Adipocyte (in vitro differentiated cells): ENCODE measurements at regions not wholly inside any gene's neighbourhood (a gene's known extent, or its start where the extent isn't known, plus 50 kb on each side); places are given as distances from the start of the nearest gene placed in this dataset.

ENCODE experiments used
- DNase-seq: peaks from one replicate; pipeline ENCODE4 v3.0.0-alpha.2; 2015; ENCODE audit warnings: low read depth
- H3K27me3 ChIP-seq: replicated peaks from 2 replicates; pipeline ENCODE4 v1.7.0; 2013; ENCODE audit warnings: mild to moderate bottlenecking, low read length, moderate library complexity; ENCODE audit not compliant: control insufficient read depth, insufficient read depth
- H3K36me3 ChIP-seq: 2 replicates; pipeline ENCODE4 v1.7.0; 2013; ENCODE audit warnings: low read length, mild to moderate bottlenecking, moderate library complexity; ENCODE audit not compliant: control insufficient read depth, insufficient read depth, severe bottlenecking
- H3K4me1 ChIP-seq: 2 replicates; pipeline ENCODE4 v1.7.0; 2013; ENCODE audit warnings: mild to moderate bottlenecking, low read length, moderate library complexity; ENCODE audit not compliant: control insufficient read depth, insufficient read depth
- H3K4me3 ChIP-seq: 2 replicates; pipeline ENCODE4 v1.7.0; 2013; ENCODE audit warnings: mild to moderate bottlenecking, low read length, moderate library complexity
- H3K9ac ChIP-seq: 2 replicates; pipeline ENCODE4 v1.7.0; 2013; ENCODE audit warnings: mild to moderate bottlenecking, low read length, moderate library complexity
- H3K9me3 ChIP-seq: 2 replicates; pipeline ENCODE4 v1.7.0; 2013; ENCODE audit warnings: mild to moderate bottlenecking, low read length, moderate library complexity; ENCODE audit not compliant: control insufficient read depth

DNA sequence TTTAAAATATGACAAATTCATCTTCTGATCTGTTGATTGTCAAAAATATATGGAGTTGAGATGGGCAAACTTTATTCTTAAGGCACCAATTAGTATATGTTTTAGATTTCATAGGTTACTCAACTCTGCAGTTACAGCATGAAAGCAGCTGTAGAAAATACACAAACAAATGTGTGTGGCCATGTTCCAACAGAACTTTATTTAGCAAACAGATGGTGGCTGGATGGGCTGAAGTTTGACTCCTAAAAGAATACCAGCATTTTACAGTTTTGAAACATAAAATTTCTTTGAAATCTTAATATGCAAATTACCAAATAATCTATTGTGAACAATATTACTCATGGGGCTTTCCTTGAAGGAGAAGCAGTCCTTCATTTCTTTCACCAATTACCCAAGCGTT lies 1206.0 kb upstream of the LRRTM3 start:
- H3K9me3 ChIP-seq: no peaks in the 10 kb centered on the region
- H3K4me1 ChIP-seq: no peaks in the 10 kb centered on the region
- DNase-seq: no peak
- H3K9ac ChIP-seq: no peak overlapping the region
- no peak overlapping the region for H3K4me3 ChIP-seq
- no peaks in the 10 kb centered on the region for H3K36me3 ChIP-seq
- no peaks in the 10 kb centered on the region for H3K27me3 ChIP-seq

DNA sequence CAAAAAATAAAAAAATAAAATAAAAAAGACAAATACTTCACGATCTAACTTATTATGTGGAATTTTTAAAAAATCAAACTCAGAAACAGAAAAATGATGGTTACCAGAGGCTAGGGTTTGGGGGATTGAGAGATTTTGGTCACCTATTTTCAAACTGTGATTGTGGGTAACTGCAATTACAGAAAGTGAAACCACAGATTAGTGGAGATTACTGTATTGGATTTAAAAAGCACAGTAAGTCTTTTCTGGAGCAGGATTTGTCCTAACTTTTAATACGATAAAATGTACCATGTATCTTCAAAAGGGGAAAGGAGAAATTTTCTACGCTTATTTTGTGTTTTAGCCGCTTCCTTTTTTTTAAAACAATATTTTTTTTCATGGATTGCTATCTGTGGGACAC lies 1204.9 kb upstream of the LRRTM3 start:
- H3K4me3 ChIP-seq: no peak overlapping the region
- no peaks in the 10 kb centered on the region for H3K36me3 ChIP-seq
- H3K4me1 ChIP-seq: no peaks in the 10 kb centered on the region
- no peak for DNase-seq
- H3K27me3 ChIP-seq: no peaks in the 10 kb centered on the region
- H3K9ac ChIP-seq: no peak overlapping the region
- no peaks in the 10 kb centered on the region for H3K9me3 ChIP-seq

DNA sequence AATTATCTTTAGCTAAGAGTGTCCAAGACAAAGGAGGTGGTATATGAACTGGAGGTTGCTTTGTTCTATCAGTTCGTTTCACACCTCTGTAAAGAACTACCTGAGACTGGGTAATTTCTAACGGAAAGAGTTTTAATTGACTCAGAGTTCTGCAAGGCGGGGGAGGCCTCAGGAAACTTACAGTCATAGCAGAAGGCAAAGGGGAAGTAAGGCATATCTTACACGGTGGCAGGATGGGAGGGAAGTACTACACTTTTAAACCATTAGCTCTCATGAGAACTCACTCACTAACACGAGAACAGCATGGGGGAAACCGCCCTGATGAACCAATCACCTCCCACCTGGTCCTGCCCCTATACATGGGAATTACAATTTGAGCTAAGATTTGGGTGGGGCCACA lies 1202.3 kb upstream of the LRRTM3 start:
- Histone ChIP-seq H3K9me3 (no peaks in the 10 kb centered on the region), H3K4me1 (no peaks in the 10 kb centered on the region), H3K9ac (no peak overlapping the region), H3K27me3 (no peaks in the 10 kb centered on the region), H3K4me3 (no peak overlapping the region), H3K36me3 (no peaks in the 10 kb centered on the region)
- no peak for DNase-seq

DNA sequence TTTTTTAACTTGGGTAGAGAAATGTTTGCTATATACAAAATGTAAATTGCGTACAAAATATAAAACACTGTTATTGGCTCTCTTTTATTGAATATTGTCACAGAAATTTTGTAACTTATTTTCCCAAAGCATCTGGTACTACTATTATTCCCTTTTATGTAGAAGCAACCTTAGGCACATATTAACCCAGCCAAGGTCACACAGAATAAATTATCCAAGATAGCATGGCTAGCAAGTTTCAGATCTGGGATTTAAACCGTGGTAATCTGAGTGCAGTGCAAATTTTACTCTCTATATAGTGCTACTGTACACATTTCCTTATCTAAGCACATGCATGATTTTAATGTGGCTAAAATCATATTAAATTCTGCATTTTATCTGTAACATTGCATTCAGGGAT lies 1190.5 kb upstream of the LRRTM3 start:
- H3K4me1 ChIP-seq: no peaks in the 10 kb centered on the region
- H3K9ac ChIP-seq: no peak overlapping the region
- no peak overlapping the region for H3K4me3 ChIP-seq
- no peaks in the 10 kb centered on the region for H3K27me3 ChIP-seq
- no peaks in the 10 kb centered on the region for H3K9me3 ChIP-seq
- no peak for DNase-seq
- H3K36me3 ChIP-seq: no peaks in the 10 kb centered on the region

DNA sequence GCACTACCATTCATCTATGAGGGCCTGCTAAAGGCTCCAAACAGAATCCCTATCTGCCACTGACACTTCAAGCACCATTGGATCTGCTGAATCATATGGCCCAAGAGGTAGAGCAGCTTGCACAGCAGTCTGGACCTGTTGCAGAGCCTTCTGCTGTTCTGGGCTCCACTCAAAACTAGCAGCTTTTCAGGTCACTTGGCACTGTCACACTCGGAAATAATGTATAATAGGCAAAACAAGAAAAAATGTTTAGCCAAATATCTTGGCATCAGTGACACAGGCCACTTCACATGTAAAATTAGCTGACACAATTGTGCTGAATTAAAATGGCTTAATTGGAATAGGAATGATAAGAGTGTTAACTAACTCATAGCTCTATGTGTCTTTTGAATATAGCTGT lies 1182.9 kb upstream of the LRRTM3 start:
- no peak overlapping the region for H3K4me3 ChIP-seq
- no peaks in the 10 kb centered on the region for H3K9me3 ChIP-seq
- no peak for DNase-seq
- no peaks in the 10 kb centered on the region for H3K27me3 ChIP-seq
- H3K9ac ChIP-seq: no peak overlapping the region
- no peaks in the 10 kb centered on the region for H3K36me3 ChIP-seq
- no peaks in the 10 kb centered on the region for H3K4me1 ChIP-seq

DNA sequence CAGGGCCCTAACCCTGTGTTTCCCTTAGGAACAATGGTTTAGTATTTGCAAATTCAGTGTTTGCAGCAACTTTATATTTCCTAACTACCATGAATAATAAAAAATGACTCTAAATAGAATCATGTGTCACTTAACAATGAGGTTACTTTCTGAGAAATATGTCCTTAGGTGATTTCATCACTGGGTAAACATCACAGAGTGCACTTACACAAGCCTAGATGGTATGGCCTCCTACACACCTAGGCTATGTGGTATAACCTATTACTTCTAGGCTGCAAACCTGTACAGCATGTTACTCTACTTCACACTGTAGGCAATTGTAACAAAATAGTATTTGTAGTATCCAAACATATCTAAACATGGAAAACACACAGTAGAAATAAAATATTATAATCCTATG lies 1174.6 kb upstream of the LRRTM3 start:
- no peaks in the 10 kb centered on the region for H3K36me3 ChIP-seq
- H3K4me1 ChIP-seq: no peaks in the 10 kb centered on the region
- no peaks in the 10 kb centered on the region for H3K27me3 ChIP-seq
- DNase-seq: no peak
- no peaks in the 10 kb centered on the region for H3K9me3 ChIP-seq
- H3K9ac ChIP-seq: no peak overlapping the region
- H3K4me3 ChIP-seq: no peak overlapping the region

DNA sequence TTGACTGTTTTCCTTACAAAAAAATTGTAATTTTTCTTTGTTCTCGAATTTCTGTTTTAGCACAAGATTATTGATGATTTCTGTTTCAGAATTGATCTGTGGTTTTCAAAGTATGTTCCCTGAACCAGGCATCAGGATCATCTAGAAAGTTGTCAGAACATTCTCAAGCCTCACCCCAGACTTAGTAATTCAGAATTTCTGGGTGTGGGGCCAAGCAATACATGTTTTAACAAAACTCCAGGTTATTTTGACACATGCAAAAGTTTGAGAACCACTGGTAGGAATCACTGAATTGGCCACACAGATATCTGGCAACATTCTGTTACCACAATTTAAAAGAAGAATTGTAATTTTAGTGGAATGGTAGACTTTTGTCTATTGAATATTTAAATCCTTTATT lies 1173.9 kb upstream of the LRRTM3 start:
- Histone ChIP-seq H3K9ac (no peak overlapping the region), H3K36me3 (no peaks in the 10 kb centered on the region)
- DNase-seq: no peak

DNA sequence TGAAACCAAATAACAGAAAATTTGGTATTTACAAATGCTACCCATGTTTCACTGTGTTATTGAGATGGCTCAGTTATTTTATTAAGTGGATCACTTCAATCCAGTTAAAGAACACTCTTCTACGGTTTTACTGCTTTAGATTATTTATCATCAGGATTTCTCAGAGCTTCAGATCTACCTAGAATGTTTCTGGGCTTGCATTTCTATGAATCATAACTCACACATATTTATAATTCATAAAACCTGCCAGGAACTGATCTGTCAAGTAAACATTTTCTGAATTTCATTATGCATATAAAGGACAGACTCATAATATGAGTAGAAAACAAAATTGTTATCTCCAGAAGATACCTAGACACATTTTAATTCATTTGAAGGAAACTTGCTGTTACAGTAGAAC lies 1172.3 kb upstream of the LRRTM3 start:
- Histone ChIP-seq H3K9ac (no peak overlapping the region), H3K27me3 (no peaks in the 10 kb centered on the region), H3K4me3 (no peak overlapping the region), H3K4me1 (no peaks in the 10 kb centered on the region), H3K36me3 (no peaks in the 10 kb centered on the region), H3K9me3 (no peaks in the 10 kb centered on the region)
- DNase-seq: no peak

More for the DNA sequence above, 1173.9 kb upstream of the LRRTM3 start:
- no peaks in the 10 kb centered on the region for H3K9me3 ChIP-seq
- no peak overlapping the region for H3K4me3 ChIP-seq
- H3K4me1 ChIP-seq: no peaks in the 10 kb centered on the region
- H3K27me3 ChIP-seq: no peaks in the 10 kb centered on the region

DNA sequence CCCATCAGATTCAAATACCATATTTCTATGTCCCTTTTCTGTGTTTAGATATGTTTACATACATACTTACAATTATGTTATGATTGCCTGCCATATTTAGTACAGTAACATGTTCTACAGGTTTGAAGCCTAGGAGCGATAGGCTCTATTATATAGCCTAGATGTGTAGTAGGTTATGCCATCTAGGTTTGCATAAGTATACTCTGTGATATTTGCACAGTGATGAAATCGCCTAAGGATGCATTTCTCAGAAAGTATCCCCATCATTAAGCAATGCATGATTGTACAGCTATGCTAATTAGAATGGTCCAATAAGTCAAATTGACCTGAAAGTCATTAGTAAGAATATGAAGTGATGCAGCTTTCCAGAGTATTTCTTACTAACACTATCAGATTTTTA lies 1171.7 kb upstream of the LRRTM3 start:
- no peak overlapping the region for H3K9ac ChIP-seq
- DNase-seq: no peak
- no peak overlapping the region for H3K4me3 ChIP-seq
- no peaks in the 10 kb centered on the region for H3K27me3 ChIP-seq
- no peaks in the 10 kb centered on the region for H3K36me3 ChIP-seq
- H3K4me1 ChIP-seq: no peaks in the 10 kb centered on the region
- H3K9me3 ChIP-seq: no peaks in the 10 kb centered on the region

DNA sequence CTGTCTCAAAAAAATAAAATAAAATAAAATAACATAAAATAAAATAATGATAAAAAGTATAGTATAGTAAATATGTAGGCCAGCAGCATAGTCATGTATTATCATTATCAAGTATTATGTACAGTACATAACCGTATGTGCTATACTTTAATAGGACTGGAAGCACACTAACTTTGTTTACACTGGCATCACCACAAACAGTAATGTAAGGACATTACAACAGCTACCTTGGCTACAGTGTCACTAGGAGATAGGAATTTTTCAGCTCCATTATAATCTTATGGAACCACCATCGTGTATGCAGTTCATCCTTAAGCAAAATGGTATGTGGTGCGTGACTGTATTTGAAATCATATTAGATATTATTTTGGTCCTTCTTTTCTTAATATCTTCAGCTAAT lies 1163.5 kb upstream of the LRRTM3 start:
- no peak for DNase-seq

DNA sequence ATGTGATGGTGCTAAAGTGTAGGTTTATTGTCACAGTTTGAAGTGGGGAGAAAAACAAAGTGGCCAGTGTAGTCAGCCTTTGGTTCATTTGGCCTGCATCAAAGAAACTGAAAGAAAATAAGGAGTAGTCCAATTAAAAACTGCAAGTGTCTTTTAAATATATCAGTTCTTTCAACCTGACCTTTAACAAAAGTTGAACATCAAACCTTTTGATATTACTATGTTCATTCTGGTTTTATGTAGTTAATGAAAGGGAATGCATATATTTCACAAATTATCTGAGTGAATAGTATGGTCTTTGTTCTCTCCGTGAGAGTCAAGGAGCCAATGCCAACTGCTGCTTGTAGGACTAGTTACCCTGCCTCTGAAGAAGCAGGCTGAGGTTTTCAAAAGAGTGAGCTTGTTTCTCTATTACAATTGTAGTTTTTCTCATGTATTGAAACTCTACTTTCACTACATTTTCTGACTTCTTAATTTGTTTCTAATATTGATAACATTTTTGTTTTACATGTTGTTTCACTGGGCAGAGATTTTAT lies 1160.8 kb upstream of the LRRTM3 start:
- Histone ChIP-seq H3K9ac (no peak overlapping the region), H3K4me1 (no peaks in the 10 kb centered on the region), H3K36me3 (no peaks in the 10 kb centered on the region), H3K27me3 (no peaks in the 10 kb centered on the region), H3K9me3 (no peaks in the 10 kb centered on the region), H3K4me3 (no peak overlapping the region)
- DNase-seq: no peak

More for the DNA sequence above, 1163.5 kb upstream of the LRRTM3 start:
- no peaks in the 10 kb centered on the region for H3K36me3 ChIP-seq
- H3K9ac ChIP-seq: no peak overlapping the region
- no peaks in the 10 kb centered on the region for H3K27me3 ChIP-seq
- H3K4me3 ChIP-seq: no peak overlapping the region
- no peaks in the 10 kb centered on the region for H3K4me1 ChIP-seq
- H3K9me3 ChIP-seq: no peaks in the 10 kb centered on the region

DNA sequence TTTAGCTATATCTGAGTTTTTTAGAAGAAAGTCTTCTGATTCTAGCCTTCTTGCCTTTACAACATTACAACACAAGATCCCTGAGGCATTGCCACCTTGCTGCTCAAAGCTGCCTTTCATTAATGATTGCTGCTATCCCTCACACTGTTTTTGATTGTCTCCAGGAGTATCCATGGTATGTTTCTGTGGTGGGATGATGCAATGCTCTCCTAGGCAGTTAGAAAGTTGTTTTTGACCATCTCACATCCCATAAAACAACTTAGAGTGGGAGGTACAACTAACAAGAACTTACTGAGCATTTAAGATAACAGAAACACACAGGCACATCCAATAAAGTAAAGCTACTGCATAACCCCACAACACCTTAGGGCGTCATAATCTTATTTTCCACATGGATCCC lies 1156.0 kb upstream of the LRRTM3 start:
- no peaks in the 10 kb centered on the region for H3K4me1 ChIP-seq
- H3K9me3 ChIP-seq: no peaks in the 10 kb centered on the region
- H3K9ac ChIP-seq: no peak overlapping the region
- no peak for DNase-seq
- H3K4me3 ChIP-seq: no peak overlapping the region
- H3K27me3 ChIP-seq: no peaks in the 10 kb centered on the region
- H3K36me3 ChIP-seq: no peaks in the 10 kb centered on the region
